Activated CD8-positive, alpha-beta memory T cell treated with anti-CD3 and anti-CD28 coated beads for 24 hours (primary cell): ENCODE measurements at regions not wholly inside any gene's neighbourhood (a gene's known extent, or its start where the extent isn't known, plus 50 kb on each side); places are given as distances from the start of the nearest gene placed in this dataset.
"Not testable (repeated sequence)": the region's sequence is repeated elsewhere in the genome, so short reads cannot be mapped to it uniquely, and the experiment has no call there.

Experiments used
- DNase-seq: peaks from one replicate; pipeline ENCODE4 v3.0.0-alpha.2; 2020

DNA sequence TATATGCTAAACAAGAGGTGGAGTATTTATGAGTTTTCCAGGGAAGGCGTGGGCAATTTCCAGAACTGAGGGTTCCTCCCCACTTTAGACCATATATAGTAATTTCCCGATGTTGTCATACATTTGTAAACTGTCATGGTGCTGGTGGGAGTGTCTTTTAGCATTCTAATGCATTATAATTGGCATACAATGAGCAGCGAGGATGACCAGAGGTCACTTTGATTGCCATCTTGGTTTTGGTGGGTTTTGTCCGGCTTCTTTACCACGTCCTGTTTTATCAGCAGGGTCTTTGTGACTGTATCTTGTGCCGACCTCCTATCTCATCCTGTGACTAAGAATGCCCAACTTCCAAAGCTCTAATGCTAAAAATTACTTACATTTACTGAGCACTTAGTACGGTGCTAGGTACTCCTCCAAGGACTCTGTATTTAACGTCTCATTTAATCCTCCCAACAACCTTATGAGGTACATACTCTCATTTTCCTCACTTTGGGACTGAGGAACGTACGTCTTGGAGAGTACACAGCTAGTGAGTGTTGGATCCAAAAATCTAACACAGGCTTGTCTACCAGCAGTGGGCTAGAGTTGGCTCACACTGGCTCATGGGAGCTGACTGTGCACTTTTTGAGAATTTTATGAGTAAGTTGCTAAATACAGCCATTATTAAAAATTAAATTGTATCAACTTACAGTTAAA lies 144.8 kb upstream of the NEBL start:
- DNase-seq, result no peak

DNA sequence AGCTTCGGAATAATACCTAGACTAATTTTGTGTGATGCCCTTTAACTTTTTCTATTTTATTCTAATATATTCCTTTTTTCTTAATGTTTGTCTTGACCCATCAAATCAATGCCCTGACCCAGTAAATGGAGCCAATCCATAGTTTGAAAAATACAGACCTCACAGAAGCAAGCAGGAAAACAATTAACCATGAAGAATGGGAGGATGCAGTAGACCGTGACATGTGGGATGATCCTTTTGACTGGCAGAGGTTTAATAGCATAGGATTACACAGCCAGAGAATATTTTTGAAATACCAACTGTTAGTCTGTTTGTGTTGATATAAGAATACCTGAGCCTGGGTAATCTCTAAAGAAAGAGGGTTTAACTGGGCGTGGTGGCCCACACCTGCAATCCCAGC lies 142.6 kb upstream of the NEBL start:
- DNase-seq, result no peak

DNA sequence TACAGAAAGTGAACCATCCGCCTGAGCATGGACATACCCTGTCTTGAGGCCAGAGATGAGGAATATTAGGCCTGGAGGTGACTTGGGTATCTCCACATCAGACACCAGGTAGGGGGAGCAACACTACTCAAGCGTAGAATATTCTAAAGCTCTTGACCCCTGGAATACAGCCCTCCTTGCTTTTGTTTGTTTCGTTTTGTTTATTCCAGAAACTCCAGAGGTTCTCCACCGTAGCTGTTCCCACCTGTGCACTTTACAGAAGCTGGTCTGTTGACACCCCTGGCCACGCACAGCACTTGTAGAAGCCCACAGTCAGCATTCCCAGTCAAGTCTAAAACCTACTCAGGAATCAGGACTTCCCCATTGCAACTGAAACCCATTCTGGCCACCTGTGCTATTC lies 139.6 kb upstream of the NEBL start:
- DNase-seq, result no peak

DNA sequence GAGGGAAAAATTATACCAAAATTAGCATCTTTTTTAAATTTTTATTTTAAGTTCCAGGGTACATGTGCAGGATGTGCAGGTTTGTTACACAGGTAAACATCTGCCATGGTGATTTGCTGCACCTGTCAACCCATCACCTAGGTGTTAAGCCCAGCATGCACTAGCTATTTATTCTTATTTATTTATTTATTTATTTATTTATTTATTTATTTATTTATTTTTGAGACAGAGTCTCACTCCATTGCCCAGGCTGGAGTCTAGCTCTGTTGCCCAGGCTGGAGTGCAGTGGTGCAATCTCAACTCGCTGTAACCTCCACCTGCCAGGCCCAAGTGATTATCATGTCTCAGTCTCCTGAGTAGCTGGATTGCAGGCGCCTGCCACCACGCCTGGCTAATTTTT lies 137.7 kb upstream of the NEBL start:
- DNase-seq, result not testable (repeated sequence)

DNA sequence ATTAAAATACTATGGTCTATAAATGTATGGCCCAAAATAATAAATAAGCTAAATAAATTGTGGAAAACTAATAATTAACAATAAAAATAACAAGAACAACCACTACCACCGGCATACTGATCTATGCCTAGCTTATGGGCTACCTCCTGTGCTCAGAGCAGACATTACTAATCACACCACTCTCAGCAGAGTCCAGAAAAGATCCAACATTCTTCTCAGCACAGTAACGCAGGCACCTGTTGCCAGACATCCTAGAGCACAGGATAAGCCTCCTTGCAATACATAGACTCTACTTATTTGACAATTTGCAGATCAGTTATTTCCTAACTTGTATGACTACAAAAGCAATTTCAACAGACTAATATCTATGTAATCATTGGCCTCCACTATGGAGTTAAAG lies 137.1 kb upstream of the NEBL start:
- no peak for DNase-seq

DNA sequence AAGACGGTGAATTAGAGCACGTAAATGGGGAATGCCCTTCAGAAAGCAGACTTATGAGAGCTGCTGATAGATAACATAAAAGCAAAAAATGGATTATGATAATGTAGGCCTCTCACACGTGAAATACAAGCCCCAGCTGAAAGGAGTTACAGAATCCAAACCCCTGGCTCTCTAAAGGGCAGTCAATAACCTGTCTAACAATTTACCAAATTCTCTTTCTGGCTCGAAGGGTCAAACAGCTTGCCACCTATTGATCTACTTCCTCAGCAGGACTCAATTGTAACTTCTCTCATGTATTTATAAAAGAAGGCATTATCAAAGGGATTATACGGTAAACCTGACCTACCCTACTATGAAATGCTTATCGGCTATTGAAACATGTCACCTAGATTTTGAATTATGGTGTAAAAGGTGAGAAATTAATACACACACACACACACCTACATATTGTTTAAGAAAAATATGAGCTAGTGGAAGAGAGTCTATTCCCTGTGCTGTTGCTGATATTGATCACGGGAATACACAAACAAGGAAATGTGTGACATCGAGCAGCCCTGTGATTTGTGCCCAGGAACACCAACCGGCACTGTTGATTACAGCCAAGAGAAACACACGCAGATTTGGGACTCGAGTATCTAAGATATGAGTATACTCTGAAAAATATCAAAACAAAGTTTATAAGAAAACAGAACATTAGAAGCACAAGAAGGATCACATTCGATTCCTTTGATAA lies 135.6 kb upstream of the NEBL start:
- no peak for DNase-seq

DNA sequence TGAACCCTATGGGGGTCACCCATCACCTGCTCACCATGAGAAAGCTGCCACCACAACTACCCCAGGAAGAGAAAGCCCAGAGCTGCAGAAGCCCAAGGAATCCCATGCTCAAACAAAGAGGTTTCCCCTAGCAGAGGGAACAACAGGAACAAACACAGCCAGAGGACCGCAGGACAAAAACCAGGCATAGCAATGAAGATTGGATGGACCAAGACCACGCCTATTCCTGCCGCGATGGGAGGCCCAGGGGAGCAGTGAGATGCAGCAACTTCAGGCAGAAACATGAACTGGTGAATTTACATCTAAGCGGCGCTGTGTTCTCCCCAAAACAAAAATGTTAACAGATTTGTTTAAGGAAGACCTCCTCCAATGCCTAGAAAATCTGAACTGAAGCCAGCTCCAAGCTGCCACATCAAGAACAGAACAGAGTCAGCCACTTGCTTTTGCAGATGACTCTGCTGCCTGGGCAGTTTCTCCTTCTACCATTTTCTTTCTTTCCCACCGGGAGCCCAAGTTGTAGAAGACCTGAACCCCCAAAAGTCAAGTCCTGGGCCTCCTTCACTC lies 134.2 kb upstream of the NEBL start:
- no peak for DNase-seq

DNA sequence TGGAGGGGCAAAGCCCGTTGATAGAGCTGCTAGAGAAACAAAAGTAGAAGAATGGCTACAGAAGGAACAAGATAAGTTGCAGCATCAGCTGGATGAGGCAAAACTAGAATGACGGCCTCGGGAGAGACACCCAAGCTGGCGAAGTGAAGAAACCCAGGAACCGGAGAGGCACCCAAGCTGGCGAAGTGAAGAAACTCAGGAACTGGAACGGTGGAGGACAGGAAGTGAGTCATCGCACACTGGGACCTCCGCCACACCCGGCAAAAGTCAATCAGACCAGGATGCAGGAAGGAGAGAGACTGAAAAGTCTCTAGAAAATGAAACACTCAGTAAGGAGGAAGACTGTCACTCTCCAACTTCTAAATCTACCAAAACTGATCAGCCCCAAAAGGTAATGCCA lies 133.0 kb upstream of the NEBL start:
- no peak for DNase-seq

DNA sequence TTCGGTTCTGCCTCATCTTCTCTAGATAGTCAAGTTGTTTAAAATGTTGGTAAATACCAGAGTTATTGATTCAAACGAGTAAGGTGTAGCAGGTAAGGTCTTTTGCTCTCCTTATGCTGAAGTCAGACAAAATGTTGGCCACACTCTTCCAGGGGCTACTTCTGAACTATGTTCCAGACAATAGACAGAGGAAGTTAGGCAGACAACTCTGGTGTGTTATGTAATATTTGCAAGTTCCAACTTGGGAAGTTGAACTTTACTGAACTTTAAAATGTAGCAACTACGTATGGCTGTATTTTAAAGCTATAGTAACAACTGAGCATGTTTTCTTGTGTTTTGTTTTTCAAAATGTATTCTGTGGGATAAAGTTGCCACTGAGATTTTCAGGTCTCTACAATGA lies 125.7 kb upstream of the NEBL start:
- DNase-seq, result no peak

DNA sequence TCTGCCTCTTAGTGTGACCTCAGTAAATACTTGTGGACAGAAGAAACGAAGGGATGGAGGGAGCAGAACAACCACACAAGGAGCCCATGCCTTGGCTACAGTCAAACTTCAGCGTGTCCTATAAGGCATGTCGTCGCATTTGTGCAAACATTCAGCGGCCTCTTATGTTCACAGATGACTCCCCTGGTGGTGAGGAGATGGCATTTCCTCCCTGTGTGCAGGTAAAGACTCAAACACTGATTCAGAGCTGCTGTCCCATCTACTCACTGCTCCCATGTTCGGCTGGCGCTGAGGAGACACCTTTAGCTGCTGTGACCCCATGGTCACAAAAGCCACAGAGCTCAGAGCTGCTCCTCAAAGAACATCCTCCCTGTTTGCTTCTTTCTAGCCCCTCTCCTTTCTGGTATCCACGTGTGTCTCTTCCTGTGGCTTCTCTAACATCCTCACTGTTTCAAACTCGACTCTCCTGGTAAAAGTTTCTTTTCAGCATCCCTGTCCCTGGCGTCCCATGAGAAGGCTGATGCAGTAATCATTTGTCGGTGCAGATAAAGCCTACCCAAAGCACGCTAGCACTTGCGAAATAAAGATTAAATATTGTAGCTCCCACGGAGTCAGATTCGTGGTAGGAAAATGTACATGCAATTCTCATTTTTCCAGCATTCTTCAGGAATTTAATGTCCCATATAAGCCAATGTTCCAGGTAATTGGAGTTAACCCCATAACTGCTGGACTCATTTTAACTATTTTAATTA lies 124.9 kb upstream of the NEBL start:
- DNase-seq, result no peak

DNA sequence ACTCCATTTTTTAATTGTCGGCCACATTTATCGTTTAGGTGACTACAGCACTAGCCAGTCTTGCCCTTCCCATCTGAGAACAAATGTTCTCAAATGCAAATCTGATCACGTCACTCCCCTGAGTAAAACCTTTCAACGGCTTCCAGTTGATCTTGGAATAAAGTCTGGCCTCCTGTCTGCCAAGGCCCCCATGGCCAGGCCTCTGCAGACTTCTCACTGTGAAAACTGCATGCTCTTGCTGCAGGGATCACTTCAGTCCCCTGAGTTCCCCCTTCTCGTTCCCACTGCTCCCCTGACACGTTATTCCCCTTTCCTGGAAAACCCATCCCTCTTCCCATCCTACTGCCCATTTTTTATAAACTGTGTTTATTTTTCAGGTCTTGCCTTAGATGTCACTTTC lies 124.1 kb upstream of the NEBL start:
- DNase-seq, result no peak

DNA sequence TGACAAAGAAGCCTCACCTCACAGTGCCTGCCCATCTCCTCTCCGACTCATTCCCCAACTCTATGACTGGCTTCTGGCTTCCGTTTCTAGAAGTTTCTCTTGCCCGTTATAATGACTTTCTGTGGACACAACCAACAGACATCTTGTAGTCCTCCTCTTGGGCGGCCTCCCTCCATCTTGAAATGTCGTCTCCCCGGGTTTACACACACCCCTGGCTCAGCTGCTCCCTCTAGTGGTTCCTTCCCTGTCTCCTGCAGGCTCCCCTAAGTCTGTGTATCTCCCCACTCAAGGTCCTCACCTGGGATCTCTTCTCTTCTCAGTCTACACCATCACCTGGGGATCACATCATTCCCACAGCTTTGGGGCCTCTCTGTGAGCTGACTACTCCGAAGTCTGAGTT lies 123.4 kb upstream of the NEBL start:
- DNase-seq, result no peak

DNA sequence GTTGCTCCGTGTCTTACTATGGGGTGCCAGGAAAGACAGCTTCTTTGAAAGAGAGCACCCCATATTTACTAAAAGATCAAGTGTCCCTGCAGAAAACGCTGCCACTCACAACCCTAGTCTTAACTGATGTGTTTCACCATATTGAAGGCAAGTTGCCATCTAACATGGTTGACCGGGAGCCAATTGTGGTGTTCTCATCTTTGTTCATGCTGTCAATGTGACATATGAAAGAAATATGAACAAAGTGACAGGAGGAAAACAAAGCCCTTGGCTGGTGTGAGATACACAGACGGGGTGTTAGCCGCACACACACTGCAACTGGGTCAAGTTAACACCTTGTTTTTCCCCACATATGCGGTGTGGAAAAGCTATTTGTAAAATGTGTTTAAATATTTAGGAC lies 122.3 kb upstream of the NEBL start:
- DNase-seq, result no peak

DNA sequence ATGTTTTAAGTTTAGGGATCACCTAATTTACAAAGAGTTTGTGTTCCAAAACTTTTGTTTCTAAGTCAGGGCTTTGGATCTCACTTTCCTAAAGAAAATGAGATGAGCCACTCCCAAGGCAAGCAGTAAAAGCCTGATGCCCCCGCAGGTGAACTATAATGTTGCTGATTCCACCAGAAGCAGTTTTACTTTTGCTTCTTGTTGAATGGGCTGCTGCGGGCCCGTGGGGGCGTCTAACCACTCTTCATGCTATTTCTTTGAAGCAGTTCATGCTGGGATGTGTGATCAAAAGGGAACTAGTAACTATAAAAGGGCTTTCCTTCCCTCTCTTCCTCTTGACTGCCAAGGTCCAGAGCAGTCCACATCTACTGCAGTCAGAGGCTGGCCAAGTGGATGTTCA lies 118.7 kb upstream of the NEBL start:
- DNase-seq, result no peak

DNA sequence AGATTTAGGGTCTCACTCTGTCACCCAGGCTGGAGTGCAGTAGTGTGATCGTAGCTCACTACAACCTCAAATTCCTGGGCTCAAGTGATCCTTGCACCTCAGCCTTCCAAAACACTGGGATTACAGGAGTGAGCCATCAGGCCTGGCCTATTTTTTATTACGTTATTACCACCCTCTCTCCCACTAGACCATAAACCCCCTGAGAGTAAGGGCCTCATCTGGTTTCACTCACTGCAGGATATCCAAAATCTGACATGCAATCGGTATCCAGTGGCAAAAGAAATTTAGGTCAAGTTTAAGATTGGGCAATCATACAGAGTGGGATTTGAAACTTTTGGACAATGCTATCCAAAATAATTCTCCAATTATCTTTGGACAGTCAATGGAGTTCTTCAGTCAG lies 117.0 kb upstream of the NEBL start:
- DNase-seq, result no peak

DNA sequence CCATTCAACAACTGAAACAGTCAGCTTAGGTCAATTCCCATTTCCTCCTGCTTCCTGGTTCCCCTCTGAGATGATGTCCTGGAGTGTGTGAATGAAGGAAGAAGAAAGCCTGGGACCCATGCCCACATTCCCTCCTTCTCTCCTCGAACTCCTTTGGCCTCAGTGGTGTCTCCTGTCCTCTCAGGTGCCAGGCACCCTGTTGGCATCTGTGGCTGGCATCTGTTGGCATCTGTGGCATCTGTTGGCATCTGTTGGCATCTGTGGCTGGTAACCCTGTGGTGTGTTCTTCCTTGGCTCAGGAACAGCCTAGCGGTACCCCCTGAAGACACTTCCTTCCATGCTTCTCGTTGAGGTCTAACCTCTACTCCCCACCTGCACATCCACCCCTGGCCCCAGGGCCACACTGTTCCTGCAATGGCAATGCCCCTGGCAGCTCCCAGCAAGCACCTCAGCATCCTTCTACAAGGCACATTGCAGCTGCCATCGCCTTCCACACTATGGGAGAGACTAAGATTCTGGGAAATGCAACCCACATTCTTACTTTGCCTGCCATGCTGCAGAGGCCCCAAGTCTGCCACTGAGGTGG lies 114.4 kb upstream of the NEBL start:
- no peak for DNase-seq

DNA sequence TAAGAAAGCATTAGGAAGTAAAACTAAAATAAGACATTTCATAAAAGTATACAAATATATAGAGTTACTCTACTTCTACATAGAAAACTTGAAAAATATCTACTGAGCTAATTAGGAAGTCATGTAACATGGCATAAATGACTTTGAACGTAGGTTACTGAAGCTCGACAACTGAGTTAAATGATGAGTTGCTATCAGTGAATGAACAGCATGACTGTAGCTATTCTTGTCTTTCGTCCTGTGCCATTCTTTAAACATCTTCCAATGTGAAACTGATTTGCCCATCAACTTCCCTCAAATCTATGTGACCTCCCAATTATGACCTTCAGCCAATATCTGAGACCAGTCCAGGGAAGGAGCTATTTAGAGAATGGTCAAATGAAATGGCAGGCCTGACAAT lies 113.5 kb upstream of the NEBL start:
- no peak for DNase-seq

DNA sequence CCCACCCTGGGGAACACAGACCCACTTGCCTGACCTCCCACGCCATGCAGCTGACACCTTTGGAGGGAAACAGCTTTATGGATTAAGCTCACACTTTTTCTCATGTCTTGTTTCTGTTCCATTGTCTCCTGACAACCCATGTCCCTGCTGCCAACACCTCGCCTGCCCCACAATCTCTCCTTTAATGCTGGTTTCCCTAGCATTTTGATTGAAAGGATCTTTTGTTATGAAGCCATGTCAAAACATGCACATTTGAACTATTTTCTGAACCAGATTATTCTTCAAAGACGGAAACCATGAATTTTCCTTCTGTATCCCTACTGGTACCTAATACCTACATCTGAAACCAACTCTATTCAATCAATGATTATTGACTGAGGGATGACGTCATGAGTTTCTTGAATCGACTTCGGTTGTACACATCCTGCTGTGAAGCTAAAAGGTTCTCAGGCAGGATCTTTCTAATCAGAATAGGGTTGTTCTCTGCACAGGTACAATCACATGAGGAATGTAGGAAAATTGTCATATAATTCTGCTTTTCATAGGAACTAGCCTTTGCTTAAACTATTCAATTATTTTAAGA lies 106.2 kb upstream of the NEBL start:
- DNase-seq, result no peak

DNA sequence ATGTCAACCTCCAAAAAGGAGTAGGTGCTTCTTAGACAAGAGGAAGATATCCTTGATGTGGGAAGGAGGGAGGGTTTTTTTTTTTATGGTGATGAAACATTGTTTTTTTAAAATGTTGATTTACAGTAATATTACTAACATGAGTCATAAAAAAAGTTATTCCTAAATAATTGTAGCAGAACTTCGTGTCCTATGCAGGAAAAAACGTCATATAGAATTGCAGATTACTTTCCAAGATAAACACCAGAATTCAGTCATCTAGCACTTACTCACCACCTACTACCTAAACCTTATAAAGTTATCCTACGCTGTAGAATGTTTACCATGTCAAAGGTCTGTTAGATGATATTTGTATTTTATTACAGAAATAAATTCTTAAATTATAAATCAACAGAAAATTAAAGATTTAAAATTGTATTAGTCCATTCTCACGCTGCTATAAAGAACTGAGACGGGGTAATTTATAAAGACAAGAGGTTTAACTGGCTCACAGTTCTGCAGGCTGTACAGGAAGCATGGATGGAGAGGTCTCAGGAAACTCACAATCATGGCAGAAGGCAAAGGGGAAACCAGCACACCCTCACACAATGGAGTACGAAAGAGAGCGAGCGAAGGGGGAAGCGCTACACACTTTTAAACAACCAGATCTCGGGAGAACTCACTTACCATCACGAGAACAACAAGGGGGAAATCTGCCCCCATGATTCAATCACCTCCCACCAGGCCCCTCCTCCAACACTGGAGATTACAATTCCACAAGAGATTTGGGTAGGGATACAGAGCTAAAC lies 105.2 kb upstream of the NEBL start:
- DNase-seq, result no peak

DNA sequence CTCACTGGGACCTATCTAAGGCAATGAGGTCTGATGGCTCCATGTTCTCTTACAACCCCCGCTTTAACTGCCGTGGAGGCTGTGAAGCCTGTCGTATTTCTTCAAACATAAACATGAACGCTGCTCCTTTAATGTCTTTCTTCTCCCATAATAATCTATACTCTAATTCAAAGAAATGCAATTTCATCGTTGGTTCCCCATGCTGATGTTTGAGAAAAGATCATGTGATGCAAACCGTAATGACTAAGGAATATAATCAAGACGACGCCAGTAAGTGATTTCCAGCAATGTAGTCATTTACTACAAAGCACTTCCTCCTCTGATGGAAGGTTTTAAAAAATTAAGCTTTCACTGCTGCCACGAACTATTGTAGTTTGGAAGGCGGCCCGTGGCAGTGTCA lies 102.6 kb upstream of the NEBL start:
- no peak for DNase-seq

DNA sequence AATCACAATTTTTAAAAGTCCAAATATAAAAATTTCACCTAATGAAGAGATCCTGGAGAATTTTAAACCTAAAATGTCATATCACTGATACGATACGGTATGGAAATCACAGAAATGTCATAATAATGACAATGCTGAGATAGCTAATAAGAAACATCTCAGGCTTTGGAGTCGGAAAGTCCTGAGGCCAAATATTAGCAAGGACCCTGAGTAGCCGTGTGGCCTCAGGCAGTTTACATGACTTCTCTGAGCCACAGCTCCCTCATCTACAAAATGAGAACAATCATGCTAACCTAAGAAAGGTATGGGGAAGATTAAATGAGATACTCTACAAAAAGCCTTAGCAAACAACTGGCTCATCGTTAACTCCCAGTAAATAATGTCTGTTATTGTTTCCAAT lies 100.9 kb upstream of the NEBL start:
- DNase-seq, result no peak
